Cardiac muscle cell (in vitro differentiated cells and primary cell): ENCODE measurements at regions not wholly inside any gene's neighbourhood (a gene's known extent, or its start where the extent isn't known, plus 50 kb on each side); places are given as distances from the start of the nearest gene placed in this dataset.

Experiments used
- DNase-seq, 2 donors: peaks; one replicate each; pipeline versions ENCODE4 v3.0.0 to v3.0.0-alpha.2; 2010 to 2017; ENCODE audit warnings: low read depth in 1 of 2, low spot score in 1 of 2
- H3K27ac ChIP-seq: fragments of 200-600 bp; sonication (generic); 2 replicates; pipeline ENCODE4 v1.5.1; 2016
- H3K27me3 ChIP-seq: fragments of 200-600 bp; sonication (generic); 2 replicates; pipeline ENCODE4 v1.6.0; 2016; ENCODE audit warnings: control low read depth
- H3K36me3 ChIP-seq: fragments of 200-600 bp; sonication (generic); 2 replicates; pipeline ENCODE4 v1.5.1; 2016; ENCODE audit warnings: control low read depth
- H3K4me1 ChIP-seq: fragments of 200-600 bp; sonication (generic); 2 replicates; pipeline ENCODE4 v1.8.1; 2017; ENCODE audit warnings: low read depth, mild to moderate bottlenecking, mixed run types
- H3K4me3 ChIP-seq: fragments of 200-600 bp; sonication (generic); 2 replicates; pipeline ENCODE4 v1.5.1; 2016; ENCODE audit warnings: mild to moderate bottlenecking
- H3K9me3 ChIP-seq: fragments of 200-600 bp; sonication (generic); 2 replicates; pipeline ENCODE4 v1.5.1; 2017; ENCODE audit warnings: low read depth, mild to moderate bottlenecking, control low read depth
- TF ChIP-seq, protein P1 (sequence below): IDR thresholded peaks from 2 replicates; pipeline ENCODE4 v1.5.1; 2012; ENCODE audit warnings: low read depth, mild to moderate bottlenecking, low read length

DNA sequence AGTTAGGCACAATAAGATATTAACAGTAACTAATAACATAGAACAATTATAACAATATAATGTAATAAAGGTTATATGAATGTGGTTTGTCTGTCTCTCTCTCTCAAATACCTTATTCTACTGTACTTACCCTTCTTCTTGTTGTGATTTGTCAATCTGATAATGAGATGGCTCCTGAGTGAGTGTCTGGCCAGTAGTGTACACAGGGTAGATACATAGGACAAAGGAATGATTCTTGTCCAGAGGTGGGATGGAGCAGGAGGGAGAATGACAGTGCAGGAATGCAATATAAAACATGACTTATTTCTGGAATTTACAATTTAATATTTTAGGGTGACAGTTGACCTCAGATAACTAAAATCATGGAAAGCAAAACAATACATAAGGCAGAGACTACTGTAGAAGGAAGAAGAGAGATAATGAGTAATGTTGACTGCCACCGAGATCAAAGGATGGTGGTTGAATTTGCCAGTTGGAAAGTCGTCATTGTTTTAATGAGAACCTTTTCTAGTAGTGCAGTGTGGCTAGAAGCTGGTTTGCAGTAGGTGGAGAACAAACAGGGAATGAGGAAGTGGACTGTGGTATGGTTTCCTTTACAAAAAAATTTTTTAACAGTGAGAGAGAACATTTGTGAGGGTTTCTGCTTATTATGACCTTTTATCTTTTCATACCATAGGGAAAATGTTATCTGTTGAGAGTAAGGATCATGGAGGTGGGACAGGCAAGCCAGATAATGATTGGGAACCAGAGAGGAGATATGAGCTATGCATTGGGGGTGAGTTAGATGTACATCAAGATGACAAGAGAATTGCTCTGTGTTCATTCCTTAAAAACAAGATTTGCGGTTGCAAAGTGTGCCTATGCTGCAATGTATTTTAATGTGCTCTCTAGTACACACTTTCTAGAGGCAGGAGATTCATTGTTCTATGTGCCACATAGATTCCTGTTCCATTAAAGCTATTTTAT, 458.3 kb downstream of the BTG1 start:
- DNase-seq = no peak
- no peak overlapping the region for H3K27ac ChIP-seq
- no peaks in the 10 kb centered on the region for H3K36me3 ChIP-seq
- no peak overlapping the region for H3K4me3 ChIP-seq
- no peaks in the 10 kb centered on the region for H3K4me1 ChIP-seq
- TF ChIP-seq, protein P1, sequence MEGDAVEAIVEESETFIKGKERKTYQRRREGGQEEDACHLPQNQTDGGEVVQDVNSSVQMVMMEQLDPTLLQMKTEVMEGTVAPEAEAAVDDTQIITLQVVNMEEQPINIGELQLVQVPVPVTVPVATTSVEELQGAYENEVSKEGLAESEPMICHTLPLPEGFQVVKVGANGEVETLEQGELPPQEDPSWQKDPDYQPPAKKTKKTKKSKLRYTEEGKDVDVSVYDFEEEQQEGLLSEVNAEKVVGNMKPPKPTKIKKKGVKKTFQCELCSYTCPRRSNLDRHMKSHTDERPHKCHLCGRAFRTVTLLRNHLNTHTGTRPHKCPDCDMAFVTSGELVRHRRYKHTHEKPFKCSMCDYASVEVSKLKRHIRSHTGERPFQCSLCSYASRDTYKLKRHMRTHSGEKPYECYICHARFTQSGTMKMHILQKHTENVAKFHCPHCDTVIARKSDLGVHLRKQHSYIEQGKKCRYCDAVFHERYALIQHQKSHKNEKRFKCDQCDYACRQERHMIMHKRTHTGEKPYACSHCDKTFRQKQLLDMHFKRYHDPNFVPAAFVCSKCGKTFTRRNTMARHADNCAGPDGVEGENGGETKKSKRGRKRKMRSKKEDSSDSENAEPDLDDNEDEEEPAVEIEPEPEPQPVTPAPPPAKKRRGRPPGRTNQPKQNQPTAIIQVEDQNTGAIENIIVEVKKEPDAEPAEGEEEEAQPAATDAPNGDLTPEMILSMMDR = no peak
- H3K9me3 ChIP-seq = no peaks in the 10 kb centered on the region
- no peaks in the 10 kb centered on the region for H3K27me3 ChIP-seq

DNA sequence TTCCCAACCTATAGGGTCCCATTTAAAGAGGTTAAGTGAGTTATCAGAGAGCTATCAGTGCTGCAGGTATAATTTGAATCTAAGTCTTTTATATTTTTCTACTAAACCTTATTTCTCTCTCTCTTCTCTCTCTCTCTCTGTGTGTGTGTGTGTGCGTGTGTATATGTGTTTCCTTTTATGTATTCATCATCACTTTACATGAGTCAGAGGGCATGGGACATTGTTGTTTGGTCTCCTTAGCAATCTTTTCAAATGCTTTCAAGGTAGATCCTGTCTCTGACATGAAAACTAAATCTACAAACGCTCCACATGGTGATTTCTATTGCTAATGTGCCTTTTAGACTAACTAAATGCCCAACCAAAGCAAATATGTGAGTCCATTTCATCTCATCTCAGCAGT, 459.7 kb downstream of the BTG1 start:
- Histone ChIP-seq H3K27ac (no peak overlapping the region), H3K4me1 (no peaks in the 10 kb centered on the region), H3K36me3 (no peaks in the 10 kb centered on the region), H3K27me3 (no peaks in the 10 kb centered on the region), H3K9me3 (no peaks in the 10 kb centered on the region), H3K4me3 (no peak overlapping the region)
- DNase-seq = no peak
- TF ChIP-seq, protein P1 = no peak

DNA sequence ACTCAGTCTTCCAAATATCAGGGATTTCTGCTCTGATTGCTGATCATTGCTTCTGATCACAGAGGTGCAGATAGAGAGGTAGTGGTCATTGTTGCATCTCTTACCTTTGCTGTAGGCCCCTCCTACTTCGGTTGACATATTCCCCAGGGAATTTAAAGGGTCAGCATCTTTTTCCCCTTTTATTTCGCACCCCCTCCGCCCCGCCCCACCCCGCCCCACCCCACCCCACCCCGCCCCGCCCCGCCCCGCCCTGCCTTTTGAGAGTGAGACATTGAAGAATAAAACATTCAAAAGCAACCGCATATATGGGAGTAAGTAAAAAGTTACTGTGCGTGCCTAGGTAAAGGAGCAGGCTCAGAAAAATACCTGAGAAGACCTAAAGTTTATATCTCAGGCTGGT, 463.9 kb downstream of the BTG1 start:
- no peaks in the 10 kb centered on the region for H3K27me3 ChIP-seq
- H3K4me3 ChIP-seq = no peak overlapping the region
- TF ChIP-seq, protein P1 = no peak
- H3K9me3 ChIP-seq = no peaks in the 10 kb centered on the region
- H3K36me3 ChIP-seq = no peaks in the 10 kb centered on the region
- no peak for DNase-seq
- H3K27ac ChIP-seq = no peak overlapping the region
- H3K4me1 ChIP-seq = no peaks in the 10 kb centered on the region

DNA sequence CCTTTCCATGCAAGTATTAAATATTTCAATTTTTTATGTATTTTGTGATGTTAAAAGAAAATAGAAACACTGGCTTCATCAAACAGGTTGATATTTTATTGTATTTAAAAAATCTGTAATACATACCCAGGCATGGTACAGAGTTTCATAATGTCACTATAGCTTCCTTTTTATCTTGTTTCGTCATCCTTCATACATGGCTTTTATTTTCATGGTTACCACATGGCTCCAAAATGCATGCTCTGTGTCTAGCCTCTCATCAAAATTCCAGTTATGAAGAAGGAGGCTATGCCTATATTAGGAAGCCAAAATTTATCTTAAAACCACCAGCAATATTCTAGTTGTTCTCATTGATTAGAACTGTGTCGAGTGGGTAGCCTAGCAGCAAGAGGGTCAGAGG, 464.8 kb downstream of the BTG1 start:
- DNase-seq = no peak
- TF ChIP-seq, protein P1 = no peak
- Histone ChIP-seq H3K36me3 (no peaks in the 10 kb centered on the region), H3K4me1 (no peaks in the 10 kb centered on the region), H3K4me3 (no peak overlapping the region), H3K27ac (no peak overlapping the region), H3K27me3 (no peaks in the 10 kb centered on the region), H3K9me3 (no peaks in the 10 kb centered on the region)

DNA sequence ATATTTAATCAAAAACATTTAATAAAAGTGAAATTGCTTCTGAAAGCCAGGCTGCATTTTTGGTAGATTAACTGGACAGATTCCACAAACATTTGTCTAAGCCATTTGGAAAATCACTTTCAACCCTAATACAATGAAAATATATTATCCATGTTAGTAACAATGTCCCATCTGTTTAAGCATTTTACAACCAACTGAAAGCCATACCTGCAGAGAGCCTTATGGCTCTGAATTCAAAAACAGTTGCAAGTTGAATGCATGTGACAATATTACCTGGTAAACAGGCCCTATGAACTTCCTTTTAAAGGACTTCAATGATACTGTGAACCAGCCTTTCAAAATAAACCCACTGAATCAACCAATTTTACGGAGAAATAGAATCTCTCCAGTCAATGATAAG, 468.1 kb downstream of the BTG1 start:
- TF ChIP-seq, protein P1 = no peak
- Histone ChIP-seq H3K9me3 (no peaks in the 10 kb centered on the region), H3K27me3 (no peaks in the 10 kb centered on the region), H3K27ac (no peak overlapping the region), H3K4me1 (peaks cover 5% of the 10 kb centered on the region), H3K36me3 (no peaks in the 10 kb centered on the region), H3K4me3 (no peak overlapping the region)
- no peak for DNase-seq
